ENCODE measurements at regions not wholly inside any gene's neighbourhood (a gene's known extent, or its start where the extent isn't known, plus 50 kb on each side); places are given as distances from the start of the nearest gene placed in this dataset.

GRCh38 chr1:95679262-95679661 lies 445.3 kb downstream of the RWDD3 start:
- Mint-ChIP-seq H3K27ac (no peak overlapping the region), H3K4me3 (no peak overlapping the region), H3K27me3 (ENCODE audit: insufficient read depth) (no peaks in the 10 kb centered on the region; the same call in 1 of the 2 replicates), H3K9me3 (peaks cover 28% of the 10 kb centered on the region), H3K36me3 (ENCODE audit: low read depth) (no peaks in the 10 kb centered on the region), H3K4me1 (ENCODE audit: low read depth) (no peaks in the 10 kb centered on the region)
- TF ChIP-seq CTCF (IDR thresholded peaks at IDR 0.05): no peak
- DNase-seq: no peak

- no peak overlapping the region for H3K27ac Mint-ChIP-seq
- H3K27me3 Mint-ChIP-seq (ENCODE audit: insufficient read depth): no peaks in the 10 kb centered on the region
- H3K36me3 Mint-ChIP-seq (ENCODE audit: low read depth): no peaks in the 10 kb centered on the region
- no peak overlapping the region for H3K4me3 Mint-ChIP-seq
- no peak for TF ChIP-seq CTCF (IDR thresholded peaks at IDR 0.05)
- H3K4me1 Mint-ChIP-seq (ENCODE audit: low read depth): no peaks in the 10 kb centered on the region
- H3K9me3 Mint-ChIP-seq: peaks cover 24% of the 10 kb centered on the region
- no peak for DNase-seq
These were observed 451.1 kb downstream of the RWDD3 start for GRCh38 chr1:95685081-95685480.

GRCh38 chr1:95686217-95686616 lies 452.2 kb downstream of the RWDD3 start:
- no peak for DNase-seq
- Mint-ChIP-seq H3K9me3 (peaks cover 33% of the 10 kb centered on the region), H3K36me3 (ENCODE audit: low read depth) (no peaks in the 10 kb centered on the region), H3K27me3 (ENCODE audit: insufficient read depth) (no peaks in the 10 kb centered on the region), H3K27ac (no peak overlapping the region), H3K4me3 (no peak overlapping the region), H3K4me1 (ENCODE audit: low read depth) (no peaks in the 10 kb centered on the region)
- TF ChIP-seq CTCF (IDR thresholded peaks at IDR 0.05): no peak

- Mint-ChIP-seq H3K4me1 (ENCODE audit: low read depth) (no peaks in the 10 kb centered on the region), H3K27me3 (ENCODE audit: insufficient read depth) (no peaks in the 10 kb centered on the region), H3K4me3 (no peak overlapping the region), H3K9me3 (peaks cover 35% of the 10 kb centered on the region), H3K27ac (no peak overlapping the region), H3K36me3 (ENCODE audit: low read depth) (no peaks in the 10 kb centered on the region)
- DNase-seq: no peak
- TF ChIP-seq CTCF (IDR thresholded peaks at IDR 0.05): no peak
These were observed 465.3 kb downstream of the RWDD3 start for GRCh38 chr1:95699149-95699953.

GRCh38 chr1:95701450-95702173 lies 467.6 kb downstream of the RWDD3 start:
- no peaks in the 10 kb centered on the region for H3K27me3 Mint-ChIP-seq (ENCODE audit: insufficient read depth)
- H3K4me1 Mint-ChIP-seq (ENCODE audit: low read depth): no peaks in the 10 kb centered on the region
- no peak overlapping the region for H3K27ac Mint-ChIP-seq
- no peak for DNase-seq
- H3K4me3 Mint-ChIP-seq: no peak overlapping the region
- no peaks in the 10 kb centered on the region for H3K36me3 Mint-ChIP-seq (ENCODE audit: low read depth)
- no peak for TF ChIP-seq CTCF (IDR thresholded peaks at IDR 0.05)
- peaks cover 40% of the 10 kb centered on the region for H3K9me3 Mint-ChIP-seq
